ENCODE measurements at regions not wholly inside any gene's neighbourhood (a gene's known extent, or its start where the extent isn't known, plus 50 kb on each side); places are given as distances from the start of the nearest gene placed in this dataset.

DNA sequence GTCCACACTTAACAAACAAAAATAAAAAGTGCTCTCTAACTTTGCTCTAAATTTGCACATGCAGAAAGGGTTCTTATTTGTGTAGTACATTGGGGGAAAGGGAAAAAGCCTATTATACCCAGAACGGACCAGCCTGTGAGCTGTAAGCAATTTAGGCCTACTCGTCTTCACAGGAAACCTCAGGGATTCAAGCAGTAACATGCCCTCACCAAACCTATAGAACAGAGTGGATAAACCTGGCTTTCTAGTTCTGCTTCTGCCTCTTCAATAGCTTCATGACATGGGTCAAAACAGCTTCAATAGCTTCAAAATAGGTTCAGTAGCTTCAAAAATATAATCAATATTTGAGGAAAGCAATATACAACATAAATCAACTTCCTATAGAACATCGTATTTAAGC is 163.7 kb downstream of the ARL4A start:
- Histone ChIP-seq H3K27ac (replicated peaks) (no peak overlapping the region), H3K4me3 (replicated peaks; ENCODE audit: insufficient read depth, low read length) (no peak overlapping the region), H3K27me3 (ENCODE audit: insufficient read depth, poor library complexity, severe bottlenecking) (no peaks in the 10 kb centered on the region)
- TF ChIP-seq REST (IDR thresholded peaks at IDR 0.05; ENCODE audit: insufficient replicate concordance, low read depth) = no peak
- DNase-seq (ENCODE audit: low read depth in 1 of 2, low spot score in 1 of 2) = no peak

DNA sequence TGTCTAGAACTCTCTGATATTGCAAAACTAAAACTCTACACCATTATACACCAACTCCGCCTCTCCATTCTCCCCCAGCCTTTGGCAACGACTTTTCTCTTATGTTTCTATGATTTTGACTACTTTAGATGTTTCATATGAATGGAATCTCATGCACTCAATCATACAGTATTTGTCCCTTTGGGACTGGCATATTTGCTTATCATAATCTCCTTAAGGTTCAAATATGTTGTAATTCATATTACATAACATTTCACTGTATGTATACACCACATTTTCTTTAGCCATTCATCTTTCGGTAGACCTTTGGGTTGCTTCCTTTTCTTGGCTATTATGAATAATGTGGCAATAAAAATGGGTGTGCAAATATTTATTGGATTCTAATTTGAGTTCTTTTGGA is 164.4 kb downstream of the ARL4A start:
- no peaks in the 10 kb centered on the region for H3K27me3 ChIP-seq (ENCODE audit: insufficient read depth, poor library complexity, severe bottlenecking)
- H3K27ac ChIP-seq (replicated peaks) = no peak overlapping the region
- peak in 1 of 2 experiments; percentile 41 for DNase-seq (ENCODE audit: low read depth in 1 of 2, low spot score in 1 of 2)
- no peak overlapping the region for H3K4me3 ChIP-seq (replicated peaks; ENCODE audit: insufficient read depth, low read length)
- TF ChIP-seq GABPA (IDR thresholded peaks at IDR 0.05; ENCODE audit: low read depth) = no peak
- no peak for TF ChIP-seq POLR2AphosphoS5 (IDR thresholded peaks at IDR 0.05; ENCODE audit: low read depth)
- TF ChIP-seq CTCF (IDR thresholded peaks at IDR 0.05; ENCODE audit: insufficient read depth, low read length) = no peak
- TF ChIP-seq SPI1 (IDR thresholded peaks at IDR 0.05; ENCODE audit: borderline replicate concordance, low read depth) = no peak
- no peak for TF ChIP-seq REST (IDR thresholded peaks at IDR 0.05; ENCODE audit: insufficient replicate concordance, low read depth)

GRCh38 chr7:12855036-12855435 is 167.6 kb downstream of the ARL4A start:
- H3K27ac ChIP-seq (replicated peaks) = no peak overlapping the region
- no peak for TF ChIP-seq CTCF (IDR thresholded peaks at IDR 0.05; ENCODE audit: insufficient read depth, low read length)
- no peak for TF ChIP-seq GABPA (IDR thresholded peaks at IDR 0.05; ENCODE audit: low read depth)
- TF ChIP-seq POLR2AphosphoS5 (IDR thresholded peaks at IDR 0.05; ENCODE audit: low read depth) = no peak
- no peak for TF ChIP-seq REST (IDR thresholded peaks at IDR 0.05; ENCODE audit: insufficient replicate concordance, low read depth)
- no peak for TF ChIP-seq SPI1 (IDR thresholded peaks at IDR 0.05; ENCODE audit: borderline replicate concordance, low read depth)
- DNase-seq (ENCODE audit: low read depth in 1 of 2, low spot score in 1 of 2) = no peak
- no peaks in the 10 kb centered on the region for H3K27me3 ChIP-seq (ENCODE audit: insufficient read depth, poor library complexity, severe bottlenecking)
- H3K4me3 ChIP-seq (replicated peaks; ENCODE audit: insufficient read depth, low read length) = no peak overlapping the region

DNA sequence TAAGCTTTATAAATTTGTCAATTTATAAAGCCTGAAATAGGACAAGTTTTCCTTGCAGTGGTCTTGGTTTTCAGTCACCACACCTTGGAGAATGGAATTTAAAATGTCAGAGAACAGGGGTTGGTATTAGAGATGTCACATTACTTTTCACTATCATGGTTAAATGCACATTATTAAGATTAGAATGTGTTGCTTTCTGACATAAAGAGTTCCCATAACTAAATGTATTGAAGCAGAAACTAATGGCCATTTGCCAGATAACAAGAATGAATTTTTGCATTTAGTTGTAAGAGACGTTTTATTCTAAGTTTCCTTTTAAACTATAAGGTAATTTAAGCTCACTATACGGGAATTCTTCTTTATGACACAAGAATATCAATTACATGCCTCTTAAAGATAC is 172.3 kb downstream of the ARL4A start:
- TF ChIP-seq CTCF (IDR thresholded peaks at IDR 0.05; ENCODE audit: insufficient read depth, low read length) = no peak
- TF ChIP-seq GABPA (IDR thresholded peaks at IDR 0.05; ENCODE audit: low read depth) = no peak
- TF ChIP-seq POLR2AphosphoS5 (IDR thresholded peaks at IDR 0.05; ENCODE audit: low read depth) = no peak
- DNase-seq (ENCODE audit: low read depth in 1 of 2, low spot score in 1 of 2) = no peak

More for the DNA sequence above, 172.3 kb downstream of the ARL4A start:
- H3K27me3 ChIP-seq (ENCODE audit: insufficient read depth, poor library complexity, severe bottlenecking) = no peaks in the 10 kb centered on the region
- H3K27ac ChIP-seq (replicated peaks) = no peak overlapping the region
- no peak overlapping the region for H3K4me3 ChIP-seq (replicated peaks; ENCODE audit: insufficient read depth, low read length)
